GM21423 (cell line): ENCODE measurements at regions not wholly inside any gene's neighbourhood (a gene's known extent, or its start where the extent isn't known, plus 50 kb on each side); places are given as distances from the start of the nearest gene placed in this dataset.

Source experiments
- ATAC-seq: cut with Tn5 transposase; IDR thresholded peaks from one replicate; pipeline ENCODE4 v1.9.1; 2021; ENCODE audit warnings: mild to moderate bottlenecking, moderate library complexity; ENCODE audit not compliant: unreplicated experiment

- ATAC-seq: no peak
Observed at GRCh38 chr14:76929927-76930326, 98.6 kb downstream of the IRF2BPL start.

- no peak for ATAC-seq
Observed at GRCh38 chr14:76927971-76928700, 100.4 kb downstream of the IRF2BPL start.

DNA sequence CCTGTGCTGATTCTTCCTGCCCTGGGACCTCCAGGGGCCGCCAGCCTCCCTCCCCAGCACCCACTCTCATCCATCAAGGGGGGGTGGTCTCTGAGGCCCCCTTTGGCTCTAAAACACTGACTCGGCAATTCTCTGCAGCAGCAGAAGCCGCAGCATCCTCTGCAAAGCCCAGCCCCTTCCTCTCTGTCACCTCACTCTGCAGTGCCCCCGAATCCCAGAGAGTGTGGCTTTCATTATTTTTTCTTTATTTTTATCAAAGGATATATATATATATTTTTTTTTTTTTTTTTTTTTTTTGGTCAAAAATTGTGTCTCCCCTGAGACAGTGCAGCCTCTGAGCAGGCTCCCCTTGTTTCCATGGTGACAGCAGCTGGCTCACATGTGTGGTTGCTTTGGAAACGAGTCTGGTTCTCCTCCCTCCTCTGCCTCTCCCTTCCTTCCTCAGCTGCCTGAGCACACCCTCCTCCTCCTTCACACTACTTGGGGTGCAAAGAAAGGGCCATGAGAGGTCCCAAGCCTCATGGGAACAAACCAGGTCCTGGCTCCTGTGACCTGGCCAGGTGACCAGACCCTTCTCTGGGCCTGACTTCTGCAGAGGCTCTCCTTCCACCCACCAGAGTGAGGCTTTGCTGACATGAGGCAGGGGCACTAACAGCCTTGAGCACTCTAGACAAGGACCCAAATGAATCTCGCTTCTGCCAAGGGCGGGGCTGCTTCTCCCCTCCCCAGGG is 100.5 kb downstream of the LRRC74A start:
- peak; percentile 86 for ATAC-seq

DNA sequence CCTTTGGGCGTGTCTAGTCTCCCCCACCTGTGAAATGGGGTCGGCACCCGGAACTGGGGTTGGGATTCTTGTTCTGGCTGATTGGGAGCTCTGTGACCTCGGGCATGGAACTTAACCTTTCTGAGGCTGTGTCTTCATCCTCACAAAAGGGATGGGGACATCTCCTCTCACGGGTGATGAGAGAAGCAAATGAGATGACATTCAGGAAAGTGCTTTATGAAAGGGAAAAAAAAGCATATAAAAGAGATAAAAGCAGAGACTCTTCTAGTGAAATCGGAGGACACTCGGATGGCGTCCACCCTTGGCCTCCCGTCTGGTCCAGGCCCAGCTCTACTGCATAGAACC is 98.9 kb downstream of the LRRC74A start:
- ATAC-seq: no peak

DNA sequence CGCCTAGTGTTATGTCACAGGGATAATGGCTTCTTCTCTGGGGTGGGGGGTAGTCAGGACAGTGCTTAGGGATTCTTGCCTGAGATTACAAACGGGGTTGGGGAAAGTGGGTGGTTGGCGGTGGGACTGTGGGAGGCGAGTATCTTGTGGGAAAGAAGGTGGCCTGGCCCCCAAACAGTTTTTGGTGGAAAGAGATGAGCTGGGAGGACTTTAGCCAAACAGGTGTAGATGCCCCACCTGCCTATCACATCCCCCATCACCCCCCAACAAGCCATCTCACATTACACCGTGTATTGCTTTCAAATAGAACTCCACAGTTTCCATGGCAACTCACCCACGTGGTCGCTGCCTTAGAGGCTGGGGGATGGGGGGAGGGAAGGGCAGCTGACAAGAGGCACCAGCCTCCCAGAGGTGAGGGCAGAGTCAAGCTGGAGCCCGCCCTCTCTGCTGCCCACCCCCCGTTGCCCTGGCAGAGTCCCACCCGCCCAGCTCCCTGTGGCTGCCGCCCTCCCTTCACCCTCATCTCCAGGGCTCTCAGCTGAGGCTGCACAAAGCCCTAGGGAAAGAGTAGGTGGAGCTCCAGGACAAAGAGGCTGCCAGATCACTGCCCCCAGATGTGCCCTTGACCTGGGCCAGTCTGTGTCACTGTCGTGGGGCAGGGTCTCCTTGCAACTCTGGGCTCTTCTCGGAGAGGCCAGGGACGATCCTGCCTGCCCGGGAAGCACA is 98.3 kb downstream of the LRRC74A start:
- no peak for ATAC-seq

- no peak for ATAC-seq
Observed at GRCh38 chr14:76923431-76924370, 97.5 kb downstream of the LRRC74A start.

DNA sequence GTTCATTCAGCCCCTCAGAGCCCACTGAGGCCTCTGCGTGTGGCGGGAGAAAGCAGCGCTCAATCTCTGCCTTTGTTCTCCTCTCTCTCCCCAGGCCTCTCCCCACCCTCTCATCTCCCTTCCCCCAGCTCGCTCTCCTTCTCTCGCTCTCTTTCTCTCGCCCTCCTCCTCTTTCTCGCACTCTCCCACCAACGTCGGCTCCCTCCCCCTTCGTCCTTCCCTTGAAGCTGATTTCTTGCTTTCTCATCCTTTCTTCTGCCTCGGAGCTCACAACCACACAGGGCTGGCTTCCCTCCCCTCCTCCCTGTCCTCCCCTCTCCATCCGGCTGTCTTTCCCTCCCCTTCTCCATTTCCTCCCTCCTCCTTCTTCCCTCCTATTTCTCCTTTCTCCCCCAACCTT is 96.4 kb downstream of the LRRC74A start:
- no peak for ATAC-seq

GRCh38 chr14:76922092-76922491 is 95.9 kb downstream of the LRRC74A start:
- no peak for ATAC-seq

DNA sequence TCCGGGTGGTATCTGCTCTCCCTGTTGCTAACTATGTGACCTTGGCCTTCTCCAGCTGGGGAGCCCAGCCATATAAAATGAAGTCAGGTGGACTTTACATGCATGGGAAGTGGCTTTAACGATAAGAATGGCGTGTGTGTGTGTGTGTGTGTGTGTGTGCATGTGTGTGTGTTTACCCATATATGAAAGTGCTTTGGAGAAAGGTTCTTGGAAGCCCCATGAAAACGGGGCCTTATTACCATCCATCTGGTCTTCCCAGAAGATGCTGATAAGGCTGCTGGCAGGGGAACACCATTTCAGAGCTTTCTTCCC is 94.8 kb downstream of the LRRC74A start:
- ATAC-seq: no peak

DNA sequence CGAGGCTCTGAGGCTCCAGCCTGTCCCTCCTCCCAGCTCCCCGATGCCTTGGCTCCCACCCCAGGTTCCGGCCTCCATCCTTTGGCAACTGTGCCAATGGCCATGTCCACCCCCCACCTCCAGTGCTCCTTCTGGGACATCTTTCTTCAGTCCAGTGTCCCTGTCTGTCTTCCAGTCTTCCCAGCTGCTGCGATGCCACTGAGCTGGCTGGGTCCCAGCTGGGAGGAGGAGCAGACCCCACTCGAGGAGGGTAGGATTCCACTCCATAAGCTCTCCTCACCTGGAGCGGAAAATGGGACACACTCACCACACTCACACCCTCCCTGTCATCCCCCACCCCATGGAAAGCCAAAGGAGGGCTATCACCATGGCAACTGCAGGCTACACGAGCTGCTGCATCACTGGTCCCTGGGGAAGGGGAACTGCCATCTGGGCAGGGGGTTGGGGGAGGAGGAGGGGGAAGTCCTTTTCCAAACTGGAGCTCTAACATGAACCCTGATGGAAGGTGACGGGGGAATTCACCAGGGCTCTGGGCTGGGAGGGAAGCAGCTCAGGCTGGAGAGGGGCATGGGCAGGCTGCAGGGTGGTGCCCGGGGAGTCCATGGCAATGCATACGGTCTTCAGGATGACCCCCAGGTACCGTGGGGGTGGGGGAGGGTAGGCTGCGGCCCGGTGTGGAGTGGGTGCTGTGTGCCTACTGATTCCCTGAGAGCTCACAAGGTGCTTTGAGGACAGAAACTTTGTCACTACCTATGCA is 94.3 kb downstream of the LRRC74A start:
- ATAC-seq: no peak

- ATAC-seq: no peak
Observed at GRCh38 chr14:76919431-76920330, 93.5 kb downstream of the LRRC74A start.
